ENCODE measurements at regions not wholly inside any gene's neighbourhood (a gene's known extent, or its start where the extent isn't known, plus 50 kb on each side); places are given as distances from the start of the nearest gene placed in this dataset.

DNA sequence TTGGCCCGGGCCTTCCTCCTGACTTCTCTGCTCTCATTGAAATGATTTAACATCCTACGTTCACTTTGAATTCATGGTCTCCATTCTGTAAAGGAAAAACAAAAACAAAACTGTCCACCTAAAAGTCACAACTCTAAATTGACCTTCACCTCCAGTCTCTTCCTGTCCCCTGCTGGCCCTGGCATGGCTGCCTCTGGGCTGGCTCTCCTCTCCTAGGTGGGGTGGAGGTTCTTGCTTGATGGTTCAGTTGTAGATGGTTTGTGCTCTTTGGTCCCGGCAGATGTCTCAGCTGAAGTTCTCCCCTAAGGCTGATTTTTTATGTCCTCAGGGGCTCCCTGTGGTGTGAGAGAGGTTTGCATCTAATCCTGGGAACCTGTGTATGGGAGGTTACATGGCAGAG, 121.1 kb downstream of the ACKR3 start:
- H3K27ac ChIP-seq, result no peak overlapping the region
- no peak for TF ChIP-seq ZFX (IDR thresholded peaks at IDR 0.05; ENCODE audit: borderline replicate concordance)
- TF ChIP-seq, protein P1, sequence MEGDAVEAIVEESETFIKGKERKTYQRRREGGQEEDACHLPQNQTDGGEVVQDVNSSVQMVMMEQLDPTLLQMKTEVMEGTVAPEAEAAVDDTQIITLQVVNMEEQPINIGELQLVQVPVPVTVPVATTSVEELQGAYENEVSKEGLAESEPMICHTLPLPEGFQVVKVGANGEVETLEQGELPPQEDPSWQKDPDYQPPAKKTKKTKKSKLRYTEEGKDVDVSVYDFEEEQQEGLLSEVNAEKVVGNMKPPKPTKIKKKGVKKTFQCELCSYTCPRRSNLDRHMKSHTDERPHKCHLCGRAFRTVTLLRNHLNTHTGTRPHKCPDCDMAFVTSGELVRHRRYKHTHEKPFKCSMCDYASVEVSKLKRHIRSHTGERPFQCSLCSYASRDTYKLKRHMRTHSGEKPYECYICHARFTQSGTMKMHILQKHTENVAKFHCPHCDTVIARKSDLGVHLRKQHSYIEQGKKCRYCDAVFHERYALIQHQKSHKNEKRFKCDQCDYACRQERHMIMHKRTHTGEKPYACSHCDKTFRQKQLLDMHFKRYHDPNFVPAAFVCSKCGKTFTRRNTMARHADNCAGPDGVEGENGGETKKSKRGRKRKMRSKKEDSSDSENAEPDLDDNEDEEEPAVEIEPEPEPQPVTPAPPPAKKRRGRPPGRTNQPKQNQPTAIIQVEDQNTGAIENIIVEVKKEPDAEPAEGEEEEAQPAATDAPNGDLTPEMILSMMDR (IDR thresholded peaks at IDR 0.05), result no peak

DNA sequence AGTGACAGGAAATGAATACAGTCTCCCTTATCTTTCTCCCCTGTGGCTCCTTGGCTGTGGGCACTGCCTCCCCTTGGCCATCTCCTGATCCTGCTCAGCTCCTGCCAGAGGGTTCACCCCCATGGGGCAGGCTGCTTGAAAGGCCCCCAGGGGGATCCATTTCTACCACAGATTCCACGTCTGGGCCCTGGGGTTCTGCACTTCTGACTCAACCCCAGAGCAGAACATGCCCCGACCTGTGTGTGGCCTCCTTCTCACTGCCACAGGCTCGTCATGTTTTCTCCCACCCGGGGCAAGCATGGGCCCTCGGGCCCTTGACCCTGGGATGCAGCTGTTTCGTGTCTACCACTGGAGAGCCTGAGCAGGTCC, 122.2 kb downstream of the ACKR3 start:
- TF ChIP-seq, protein P1 (IDR thresholded peaks at IDR 0.05), result no peak
- TF ChIP-seq ZFX (IDR thresholded peaks at IDR 0.05; ENCODE audit: borderline replicate concordance), result no peak
- no peak overlapping the region for H3K27ac ChIP-seq

DNA sequence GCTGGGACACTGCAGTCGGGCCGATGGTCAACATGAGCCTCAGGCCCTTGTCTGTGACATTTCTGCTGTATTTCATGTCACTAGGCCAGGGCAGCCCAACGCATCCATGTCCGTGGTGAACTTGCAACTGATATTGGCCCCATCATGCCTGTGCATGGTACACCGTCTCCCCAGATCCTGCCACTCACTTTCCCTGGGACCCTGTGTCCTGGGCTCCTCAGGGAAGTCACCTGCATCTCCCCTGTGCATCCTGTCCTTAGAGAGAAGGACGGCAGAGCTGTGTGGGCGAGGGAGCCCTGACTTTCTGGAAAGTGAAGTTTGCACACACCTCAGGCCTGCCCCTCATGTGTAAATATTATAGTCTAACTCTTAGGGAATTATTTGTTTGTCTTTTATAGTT, 123.3 kb downstream of the ACKR3 start:
- no peak for TF ChIP-seq ZFX (IDR thresholded peaks at IDR 0.05; ENCODE audit: borderline replicate concordance)
- TF ChIP-seq, protein P1 (IDR thresholded peaks at IDR 0.05), result no peak

DNA sequence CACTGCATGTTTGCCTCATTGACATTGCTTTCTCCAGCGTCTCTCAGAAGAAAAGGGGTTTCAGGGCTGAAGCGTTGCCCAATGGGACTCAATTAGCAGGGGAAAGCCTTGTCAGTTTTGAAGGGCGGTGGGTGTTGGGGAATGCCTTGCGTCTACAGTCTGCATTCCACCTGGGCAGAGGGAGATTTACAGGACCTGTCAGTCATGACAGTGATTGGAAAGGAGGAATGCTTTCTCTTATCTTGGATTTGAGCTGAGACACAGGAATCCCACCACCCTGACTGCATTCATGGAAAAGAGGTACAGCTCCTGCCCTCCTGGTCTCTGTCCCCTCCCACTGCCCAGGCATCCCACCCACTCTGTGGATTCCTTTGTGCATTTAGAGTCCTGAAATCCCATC, 123.9 kb downstream of the ACKR3 start:
- H3K27ac ChIP-seq, result no peak overlapping the region
- TF ChIP-seq, protein P1 (IDR thresholded peaks at IDR 0.05), result no peak
- TF ChIP-seq ZFX (IDR thresholded peaks at IDR 0.05; ENCODE audit: borderline replicate concordance), result no peak

More for the DNA sequence above, 123.3 kb downstream of the ACKR3 start:
- H3K27ac ChIP-seq, result no peak overlapping the region

DNA sequence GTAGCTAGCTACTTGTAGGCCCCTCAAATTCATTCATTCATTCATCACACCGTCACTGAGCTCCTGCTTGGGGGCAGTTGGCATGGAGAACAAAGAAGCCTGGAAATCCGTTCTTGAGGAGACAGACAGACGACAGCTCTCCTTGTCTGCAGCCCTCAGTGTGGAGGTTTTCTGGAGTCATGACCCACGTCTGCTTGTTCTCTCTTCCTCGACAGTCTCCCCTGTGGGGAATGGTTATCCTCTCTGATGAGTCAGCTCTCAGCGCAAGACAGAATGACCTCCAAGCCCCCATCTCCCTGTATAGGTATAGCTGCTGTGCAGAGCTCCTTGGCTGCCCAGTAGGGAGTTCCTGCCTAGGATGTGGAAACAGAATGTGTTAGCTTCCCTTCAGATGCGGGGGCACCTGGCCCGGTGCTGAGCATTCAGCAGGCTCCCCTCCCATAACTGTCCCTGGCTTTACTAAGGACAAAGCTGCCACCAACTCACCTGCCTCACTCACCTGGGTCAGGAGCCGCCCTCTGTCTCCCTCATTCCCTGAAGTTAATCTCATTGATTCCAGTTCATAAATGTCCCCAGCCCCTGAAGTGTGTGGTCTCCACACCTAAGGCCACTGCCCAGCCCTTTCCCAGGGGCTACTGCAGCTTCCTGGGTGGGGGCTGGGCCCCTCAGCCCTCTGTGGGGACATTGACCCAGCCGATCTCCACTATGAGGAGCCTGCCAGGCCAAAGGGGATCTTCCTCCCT, 124.7 kb downstream of the ACKR3 start:
- TF ChIP-seq, protein P1 (IDR thresholded peaks at IDR 0.05), result no peak
- TF ChIP-seq ZFX (IDR thresholded peaks at IDR 0.05; ENCODE audit: borderline replicate concordance), result no peak
- H3K27ac ChIP-seq, result no peak overlapping the region

DNA sequence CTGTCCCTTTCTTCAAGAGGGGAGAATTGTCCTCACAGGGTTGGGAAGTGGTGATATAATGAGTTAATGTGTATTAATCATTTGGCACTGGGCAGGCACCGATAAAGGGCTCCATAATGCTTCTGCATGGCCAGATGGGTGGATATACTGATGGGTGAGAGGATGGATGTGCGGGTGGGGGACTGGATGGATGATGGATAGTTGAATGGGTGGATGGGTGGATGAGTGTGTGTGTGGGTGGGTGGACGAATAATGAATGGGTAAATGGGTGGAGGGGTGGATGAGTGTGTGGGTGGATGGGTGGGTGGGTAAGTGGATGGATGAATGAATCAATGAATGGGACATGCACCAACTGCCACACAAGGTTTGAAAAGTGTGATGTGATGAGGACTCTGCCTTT, 127.2 kb downstream of the ACKR3 start:
- TF ChIP-seq, protein P1 (IDR thresholded peaks at IDR 0.05), result no peak
- TF ChIP-seq ZFX (IDR thresholded peaks at IDR 0.05; ENCODE audit: borderline replicate concordance), result no peak
- no peak overlapping the region for H3K27ac ChIP-seq

DNA sequence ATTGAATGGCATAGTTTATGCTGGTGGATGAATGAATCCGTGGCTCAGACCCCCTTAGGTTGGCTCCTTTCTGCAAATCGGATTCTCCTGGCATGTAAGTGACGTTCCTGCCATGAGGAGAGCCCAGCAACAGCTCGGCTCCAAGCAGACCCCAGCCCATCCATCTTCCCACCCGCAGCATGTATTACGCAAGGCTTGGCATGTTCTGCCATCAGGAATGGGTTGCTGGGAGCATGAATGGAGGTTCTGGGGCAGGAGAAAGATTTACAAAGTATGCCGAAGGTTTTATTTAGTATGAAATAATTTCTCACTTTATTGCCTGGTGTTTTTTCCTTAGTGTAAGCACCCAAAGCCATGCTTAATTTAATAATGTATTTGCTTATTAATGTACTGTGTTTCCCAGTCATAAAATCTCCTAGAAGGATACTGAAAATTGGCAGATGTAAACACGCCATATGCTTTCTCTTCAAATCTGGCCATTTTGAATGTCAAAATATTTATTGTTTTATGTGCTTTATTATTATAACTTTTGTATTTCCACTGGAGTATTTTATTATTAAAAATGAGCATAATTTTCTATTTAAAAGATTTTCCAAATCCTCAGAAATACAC, 128.5 kb downstream of the ACKR3 start:
- H3K27ac ChIP-seq, result no peak overlapping the region
- TF ChIP-seq ZFX (IDR thresholded peaks at IDR 0.05; ENCODE audit: borderline replicate concordance), result no peak
- TF ChIP-seq, protein P1 (IDR thresholded peaks at IDR 0.05), result no peak

All from 22Rv1 (cell line).